Renal cortex interstitium (tissue), 11 donors: ENCODE measurements at regions not wholly inside any gene's neighbourhood (a gene's known extent, or its start where the extent isn't known, plus 50 kb on each side); places are given as distances from the start of the nearest gene placed in this dataset.

Source experiments
- DNase-seq, 11 donors: peaks; one replicate each; pipeline ENCODE4 v3.0.0-alpha.2; 2013; ENCODE audit warnings: low read depth in 9 of 11, low spot score in 4 of 11; ENCODE audit errors: extremely low read depth in 1 of 11

DNA sequence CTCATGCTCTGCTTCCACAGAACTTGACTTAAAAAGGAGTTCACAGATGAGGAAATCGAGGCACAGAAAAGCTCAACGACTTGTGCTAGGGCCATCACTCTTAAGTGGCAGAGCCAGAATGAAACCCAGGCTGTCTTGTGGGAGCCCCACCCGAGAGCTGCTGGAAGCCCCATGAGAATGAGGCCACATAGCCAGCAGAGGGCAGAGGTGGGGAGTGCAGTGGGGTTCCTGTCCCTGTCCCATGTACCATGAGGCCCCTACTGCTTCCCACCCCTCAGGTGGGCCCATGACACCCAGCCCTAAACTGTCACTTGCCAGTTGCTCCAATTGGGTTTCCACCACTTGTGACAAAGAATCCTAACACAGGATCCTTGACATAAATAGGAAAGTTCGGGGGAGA is 175.9 kb downstream of the IRS2 start:
- no peak for DNase-seq

- peak in 5 of 11 donors; percentile 9 to 41 (median 10) for DNase-seq
Observed at GRCh38 chr13:109608503-109608902, 177.9 kb downstream of the IRS2 start.

DNA sequence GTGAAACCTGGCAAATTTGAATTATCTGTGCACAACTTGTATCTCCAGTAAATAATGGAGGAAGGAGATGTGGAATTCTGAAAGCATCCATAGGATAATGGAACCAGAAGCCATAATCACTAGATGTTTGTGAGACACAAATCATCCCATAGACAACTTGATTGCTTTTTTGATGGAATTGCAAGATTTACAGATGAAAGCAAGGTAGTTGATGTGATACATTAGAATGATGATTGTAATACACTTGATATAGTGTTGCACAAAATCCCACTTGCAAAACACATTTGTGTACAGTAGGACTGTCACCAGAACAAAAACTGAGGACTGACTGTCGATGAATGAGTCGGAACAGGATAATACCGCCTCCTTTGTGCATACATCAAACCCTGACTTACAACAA is 178.3 kb downstream of the IRS2 start:
- no peak for DNase-seq

DNA sequence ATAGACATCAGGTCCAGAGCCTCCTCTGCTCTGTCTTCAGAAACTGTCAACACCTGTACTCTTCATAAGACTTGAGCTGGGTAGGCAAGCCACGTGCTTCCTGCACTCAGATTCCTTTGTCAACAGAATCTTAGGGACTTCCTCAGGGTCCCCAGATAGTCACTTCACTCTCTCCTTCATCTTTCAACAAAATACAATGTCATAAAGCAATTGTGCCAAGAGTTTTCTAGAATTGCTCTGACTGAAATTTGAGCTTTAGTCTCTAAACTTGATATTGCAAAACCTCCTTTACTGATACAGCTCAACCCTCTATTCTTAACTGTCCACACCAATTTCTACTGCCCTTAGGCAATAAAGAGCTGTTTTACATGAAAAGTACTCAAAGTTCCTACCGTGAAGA is 179.9 kb downstream of the IRS2 start:
- DNase-seq, result no peak

GRCh38 chr13:109605846-109606245 is 180.5 kb downstream of the IRS2 start:
- DNase-seq, result no peak

- no peak for DNase-seq
Observed at GRCh38 chr13:109604894-109605293, 181.5 kb downstream of the IRS2 start.

DNA sequence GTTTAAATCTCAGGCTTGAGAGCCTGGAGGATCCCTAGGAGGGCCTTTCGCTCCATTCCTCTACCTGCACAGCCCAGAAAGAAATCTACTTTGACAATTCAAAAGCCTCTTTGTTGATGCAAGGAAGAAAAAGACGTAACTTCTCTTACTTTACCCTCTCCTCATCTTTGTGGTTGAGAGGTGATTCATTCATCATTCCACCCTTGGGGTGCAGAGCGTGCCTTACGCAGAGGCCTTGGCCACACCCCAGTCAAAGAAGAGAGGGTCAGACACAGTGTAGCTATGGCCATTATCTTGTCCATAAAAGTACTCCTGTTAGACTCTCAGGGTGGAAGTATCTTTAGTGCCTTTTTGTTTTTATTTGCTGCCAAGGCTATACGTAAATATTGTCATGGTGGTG is 184.0 kb downstream of the IRS2 start:
- no peak for DNase-seq

- no peak for DNase-seq
Observed at GRCh38 chr13:109599901-109600657, 186.3 kb downstream of the IRS2 start.

- DNase-seq, result no peak
Observed at GRCh38 chr13:109595471-109595870, 190.9 kb downstream of the IRS2 start.

- DNase-seq, result no peak
Observed at GRCh38 chr13:109593230-109593629, 193.2 kb downstream of the IRS2 start.

GRCh38 chr13:109592770-109593169 is 193.6 kb downstream of the IRS2 start:
- no peak for DNase-seq

- no peak for DNase-seq
Observed at GRCh38 chr13:109587689-109588088, 198.7 kb downstream of the IRS2 start.

GRCh38 chr13:109586509-109587346 is 199.7 kb downstream of the IRS2 start:
- no peak for DNase-seq

DNA sequence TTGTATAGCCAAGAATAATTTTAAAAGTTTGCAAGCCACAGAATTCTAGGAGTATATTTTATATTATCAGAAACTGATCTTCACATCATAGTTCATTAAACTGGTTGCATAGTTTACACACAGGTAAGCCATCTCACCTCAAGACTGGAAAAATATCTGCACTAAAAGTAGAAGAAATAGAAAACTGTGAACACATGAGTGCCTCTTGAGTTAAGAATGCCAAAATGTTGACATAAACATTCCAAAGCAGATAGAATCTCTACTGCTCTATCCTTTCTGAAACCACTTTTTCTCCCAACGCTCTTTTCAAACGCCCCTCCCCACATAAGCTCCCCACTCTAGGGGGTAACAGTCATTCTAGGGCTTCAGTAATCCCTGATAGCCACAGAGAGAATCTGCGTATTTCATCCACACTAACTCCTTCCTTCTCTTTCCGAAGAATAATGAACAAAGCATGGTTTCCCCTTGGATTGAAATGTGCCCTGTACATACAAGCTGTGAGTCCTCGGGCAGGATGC is 201.5 kb downstream of the IRS2 start:
- no peak for DNase-seq

GRCh38 chr13:109577191-109577700 is 209.1 kb downstream of the IRS2 start:
- DNase-seq, result no peak

DNA sequence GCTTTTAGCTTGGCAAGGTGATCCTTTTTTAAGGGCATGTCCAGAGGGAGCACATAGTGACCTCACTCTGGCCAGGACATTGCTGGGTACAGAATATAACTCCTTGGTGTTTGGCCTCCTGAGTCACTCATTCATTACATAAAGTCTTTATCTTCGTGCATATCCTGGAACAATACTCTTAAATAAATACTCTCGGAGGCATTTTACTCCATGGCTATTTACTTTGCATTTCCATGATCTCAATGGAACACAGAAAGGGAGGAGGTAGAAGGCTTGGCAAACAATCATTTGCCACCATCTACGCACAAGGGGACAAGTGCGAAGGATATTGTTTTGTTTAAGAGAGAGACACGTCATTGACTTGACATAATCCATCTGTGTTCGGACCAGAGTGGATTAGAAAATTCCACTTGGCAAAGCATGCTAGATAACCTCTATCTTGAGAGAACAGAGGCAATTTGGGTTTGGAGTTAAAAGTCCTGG is 210.0 kb downstream of the IRS2 start:
- DNase-seq, result no peak

- DNase-seq, result no peak
Observed at GRCh38 chr13:109575821-109576220, 210.6 kb downstream of the IRS2 start.

DNA sequence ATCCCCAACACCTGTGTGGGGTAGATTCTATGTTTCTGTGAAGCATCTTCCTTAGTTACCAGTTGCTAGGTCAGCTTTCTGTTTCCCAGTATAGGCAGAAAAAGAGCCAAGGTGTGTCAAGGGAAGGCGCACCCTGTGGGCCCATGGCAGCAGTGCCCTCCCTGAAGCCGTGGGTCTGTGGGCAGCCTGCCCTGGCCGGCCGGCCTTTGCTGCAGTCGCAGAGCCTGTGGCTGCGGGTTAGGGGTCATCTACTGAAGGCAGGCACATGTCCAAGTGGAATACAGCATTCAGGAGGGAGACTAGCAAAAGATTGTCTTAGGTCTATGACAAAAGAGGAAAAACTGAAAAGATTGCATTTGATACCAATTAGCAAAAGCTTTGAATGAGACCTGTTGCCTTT is 214.0 kb downstream of the IRS2 start:
- DNase-seq, result no peak

DNA sequence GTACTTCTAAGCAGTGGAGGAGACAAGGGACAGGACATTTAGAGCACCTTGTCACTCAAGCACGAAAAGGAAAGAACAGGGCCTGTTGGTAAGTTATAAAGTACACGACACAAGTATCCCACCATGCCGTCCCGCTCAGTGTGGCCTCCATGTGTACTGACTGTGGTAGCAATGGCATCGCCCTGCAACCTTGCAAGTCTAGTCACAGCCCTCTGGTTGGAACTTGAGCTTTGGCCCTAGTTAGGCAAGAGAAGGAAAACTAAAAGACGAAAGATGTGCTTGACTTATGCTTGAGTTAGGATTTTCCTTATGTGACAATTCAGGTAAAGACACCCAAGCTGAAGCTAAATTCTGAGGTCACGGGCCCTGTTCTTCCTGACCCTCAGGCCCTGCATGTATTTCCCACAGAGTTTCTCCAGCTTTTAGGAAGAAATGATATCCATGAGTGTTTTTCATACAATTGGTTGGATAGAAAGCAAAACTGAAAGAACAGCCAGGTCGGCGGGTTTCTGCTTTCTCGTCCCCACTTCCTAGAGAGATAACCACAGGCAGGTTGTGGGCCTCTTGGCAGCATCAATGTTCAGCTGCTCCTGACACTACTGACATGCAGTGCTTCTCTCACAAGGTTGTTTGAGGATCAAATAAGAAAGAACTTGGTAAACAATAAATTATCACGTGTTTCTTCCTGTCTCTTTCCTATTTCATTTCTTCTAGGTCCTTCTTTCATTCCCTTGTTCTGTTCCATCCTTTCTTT is 216.2 kb downstream of the IRS2 start:
- DNase-seq, result no peak
